ENCODE measurements at regions not wholly inside any gene's neighbourhood (a gene's known extent, or its start where the extent isn't known, plus 50 kb on each side); places are given as distances from the start of the nearest gene placed in this dataset.

DNA sequence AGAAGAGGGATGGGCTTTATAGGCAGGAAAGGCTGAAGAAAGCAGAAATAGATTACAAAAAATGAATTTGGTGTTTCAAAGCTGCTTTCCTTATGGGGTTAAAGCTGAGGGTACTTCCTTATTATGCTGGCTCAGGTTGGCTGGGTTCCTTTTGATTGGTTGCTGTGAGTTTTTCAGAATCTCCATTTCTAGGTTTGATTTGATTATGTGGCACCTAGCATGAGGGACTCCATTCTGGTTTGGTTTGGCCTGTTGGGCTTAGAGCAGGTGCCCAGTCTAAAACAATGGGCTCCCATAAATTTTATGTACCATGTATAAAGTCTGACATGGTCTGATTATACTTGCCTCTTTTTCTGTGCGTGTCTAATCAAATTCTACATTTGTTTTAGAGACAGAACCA lies 362.7 kb downstream of the CXCL12 start:
- CTCF ChIA-PET: no interaction called here
- Mint-ChIP-seq H3K4me1 (no peaks in the 10 kb centered on the region), H3K9me3 (no peaks in the 10 kb centered on the region), H3K27ac (no peak overlapping the region), H3K27me3 (peaks cover 11 to 24% of the 10 kb centered on the region in 2 donors), H3K36me3 (no peaks in the 10 kb centered on the region), H3K4me3 (no peak overlapping the region)
- no peak overlapping the region for H3K27ac ChIP-seq (ENCODE audit: low read length)
- H3K9me3 ChIP-seq: no peaks in the 10 kb centered on the region
- ATAC-seq (replicated peaks in 1 of 4) (no peak), DNase-seq (no peak)
- no peak overlapping the region for H3K4me3 ChIP-seq (ENCODE audit: control insufficient read depth in 1 of 2, extremely low read depth in 1 of 2, low read length in 1 of 2)
- no peaks in the 10 kb centered on the region for H3K36me3 ChIP-seq (ENCODE audit: control insufficient read depth in 2 of 2, extremely low read depth in 1 of 2, insufficient read depth in 1 of 2, low read length in 1 of 2)
- no CpG with 5 or more reads among the region's 1 CpG for WGBS (ENCODE audit: insufficient coverage)
- peaks cover 0 to 12% of the 10 kb centered on the region in 2 experiments for H3K27me3 ChIP-seq (replicated peaks in 1 of 2; ENCODE audit: control insufficient read depth in 2 of 2, extremely low read depth in 1 of 2, insufficient read depth in 2 of 2, low read length in 1 of 2)
- POLR2A ChIA-PET: no interaction called here
- H3K4me1 ChIP-seq (ENCODE audit: control insufficient read depth in 1 of 2, extremely low read depth in 1 of 2, insufficient read depth in 2 of 2, low read length in 2 of 2): no peaks in the 10 kb centered on the region

DNA sequence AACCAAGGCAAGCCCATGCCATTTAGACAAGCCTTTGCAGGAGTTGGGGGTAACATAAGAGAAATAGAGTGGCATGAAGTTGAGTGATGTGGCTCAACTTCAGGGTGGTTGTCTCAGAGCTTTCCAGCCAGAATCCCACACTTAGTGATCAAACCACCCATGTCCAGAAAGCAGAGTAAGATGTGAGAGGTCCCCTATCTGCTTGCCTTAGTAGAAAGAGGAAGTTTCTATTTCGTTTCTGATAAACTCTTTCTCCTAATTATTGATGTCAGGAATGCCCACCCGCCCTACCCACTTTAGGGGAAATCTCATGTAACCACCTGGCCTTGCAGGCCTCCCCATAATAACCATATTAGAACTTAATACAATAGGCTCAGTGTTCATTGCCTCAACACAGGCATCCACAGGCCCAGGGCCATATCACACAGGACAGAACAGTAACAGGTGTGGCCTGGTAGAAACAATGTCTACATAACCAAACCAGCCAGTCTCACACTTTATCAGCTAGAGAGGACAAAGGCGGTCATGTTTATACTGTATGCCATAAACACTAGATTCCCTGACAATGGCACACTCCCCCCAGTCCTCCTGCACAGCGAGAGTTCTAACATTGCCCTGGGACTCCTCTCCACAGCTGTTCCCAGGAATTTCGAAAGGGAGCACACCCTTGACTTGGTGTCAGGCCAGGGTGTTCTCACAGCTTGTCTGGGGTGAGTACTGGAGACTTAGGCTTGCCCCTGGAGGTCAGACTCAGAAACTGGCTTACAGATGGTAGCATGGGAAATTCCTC lies 364.4 kb downstream of the CXCL12 start:
- H3K4me3 Mint-ChIP-seq: no peak overlapping the region
- H3K4me3 ChIP-seq (ENCODE audit: control insufficient read depth in 1 of 2, extremely low read depth in 1 of 2, low read length in 1 of 2): no peak overlapping the region
- H3K27me3 ChIP-seq (replicated peaks in 1 of 2; ENCODE audit: control insufficient read depth in 2 of 2, extremely low read depth in 1 of 2, insufficient read depth in 2 of 2, low read length in 1 of 2): peaks cover 0 to 16% of the 10 kb centered on the region in 2 experiments
- H3K36me3 ChIP-seq (ENCODE audit: control insufficient read depth in 2 of 2, extremely low read depth in 1 of 2, insufficient read depth in 1 of 2, low read length in 1 of 2): no peaks in the 10 kb centered on the region
- H3K27ac ChIP-seq (ENCODE audit: low read length): no peak overlapping the region
- no peaks in the 10 kb centered on the region for H3K4me1 ChIP-seq (ENCODE audit: control insufficient read depth in 1 of 2, extremely low read depth in 1 of 2, insufficient read depth in 2 of 2, low read length in 2 of 2)
- H3K27ac Mint-ChIP-seq: no peak overlapping the region
- H3K9me3 Mint-ChIP-seq: no peaks in the 10 kb centered on the region
- WGBS (ENCODE audit: insufficient coverage): no CpG with 5 or more reads among the region's 5 CpGs
- DNase-seq: no peak
- no peaks in the 10 kb centered on the region for H3K9me3 ChIP-seq
- ChIA-PET CTCF (interaction anchor here in 1 of 2 donors (0.7 kb wide), 1 partner anchor 23 kb away, joined by 3 read pairs; no protein-coding TSS in a partner anchor), POLR2A (no interaction called here)
- no peaks in the 10 kb centered on the region for H3K36me3 Mint-ChIP-seq
- peaks cover 21 to 28% of the 10 kb centered on the region in 2 donors for H3K27me3 Mint-ChIP-seq
- no peak for ATAC-seq (replicated peaks in 1 of 4)
- no peaks in the 10 kb centered on the region for H3K4me1 Mint-ChIP-seq

DNA sequence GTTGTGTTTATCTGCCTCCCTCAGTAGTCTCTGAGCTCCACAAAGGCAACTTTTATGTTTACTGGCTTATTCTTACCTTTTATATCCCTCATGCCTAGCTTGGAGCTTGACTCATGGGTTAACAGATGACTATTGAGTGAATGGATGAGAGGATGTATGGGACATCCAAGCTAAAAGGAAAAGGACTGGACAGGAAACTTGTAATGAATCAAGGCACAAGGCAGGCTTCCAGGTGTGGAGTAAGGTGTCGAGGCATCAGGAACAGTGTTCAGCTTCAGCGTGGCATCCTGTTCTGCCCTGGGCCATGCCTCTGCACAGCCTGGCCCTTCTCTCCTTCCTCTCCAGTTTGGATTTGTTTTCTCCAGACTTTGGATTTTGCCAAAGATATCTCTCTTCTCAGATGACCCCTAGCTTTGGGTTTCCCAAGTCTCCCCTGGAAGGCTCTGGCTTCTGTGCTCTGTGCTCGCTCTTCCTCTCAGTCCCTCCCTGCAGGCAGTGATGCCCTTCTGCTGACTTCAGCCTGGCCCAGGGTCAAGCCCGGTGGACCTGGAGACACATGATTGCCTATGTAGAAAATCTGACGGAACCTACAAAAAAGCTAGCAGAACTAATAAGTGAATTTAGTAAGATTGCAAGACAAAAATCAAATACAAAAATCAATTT lies 367.3 kb downstream of the CXCL12 start:
- Histone ChIP-seq H3K4me3 (ENCODE audit: control insufficient read depth in 1 of 2, extremely low read depth in 1 of 2, low read length in 1 of 2) (no peak overlapping the region), H3K36me3 (ENCODE audit: control insufficient read depth in 2 of 2, extremely low read depth in 1 of 2, insufficient read depth in 1 of 2, low read length in 1 of 2) (no peaks in the 10 kb centered on the region), H3K9me3 (no peaks in the 10 kb centered on the region), H3K4me1 (ENCODE audit: control insufficient read depth in 1 of 2, extremely low read depth in 1 of 2, insufficient read depth in 2 of 2, low read length in 2 of 2) (no peaks in the 10 kb centered on the region), H3K27ac (ENCODE audit: low read length) (no peak overlapping the region), H3K27me3 (replicated peaks in 1 of 2; ENCODE audit: control insufficient read depth in 2 of 2, extremely low read depth in 1 of 2, insufficient read depth in 2 of 2, low read length in 1 of 2) (peaks cover 0 to 14% of the 10 kb centered on the region in 2 experiments)
- WGBS (ENCODE audit: insufficient coverage): no CpG with 5 or more reads among the region's 5 CpGs
- no peaks in the 10 kb centered on the region for H3K4me1 Mint-ChIP-seq
- ATAC-seq (replicated peaks in 1 of 4): no peak
- no peak overlapping the region for H3K4me3 Mint-ChIP-seq
- H3K36me3 Mint-ChIP-seq: no peaks in the 10 kb centered on the region
- ChIA-PET POLR2A (no interaction called here), CTCF (interaction anchor here in 1 of 2 donors (0.6 kb wide), 1 partner anchor 323 kb away, joined by 3 read pairs; no protein-coding TSS in a partner anchor)
- no peak for DNase-seq
- peaks cover 13 to 19% of the 10 kb centered on the region in 2 donors for H3K27me3 Mint-ChIP-seq
- no peaks in the 10 kb centered on the region for H3K9me3 Mint-ChIP-seq
- H3K27ac Mint-ChIP-seq: no peak overlapping the region

DNA sequence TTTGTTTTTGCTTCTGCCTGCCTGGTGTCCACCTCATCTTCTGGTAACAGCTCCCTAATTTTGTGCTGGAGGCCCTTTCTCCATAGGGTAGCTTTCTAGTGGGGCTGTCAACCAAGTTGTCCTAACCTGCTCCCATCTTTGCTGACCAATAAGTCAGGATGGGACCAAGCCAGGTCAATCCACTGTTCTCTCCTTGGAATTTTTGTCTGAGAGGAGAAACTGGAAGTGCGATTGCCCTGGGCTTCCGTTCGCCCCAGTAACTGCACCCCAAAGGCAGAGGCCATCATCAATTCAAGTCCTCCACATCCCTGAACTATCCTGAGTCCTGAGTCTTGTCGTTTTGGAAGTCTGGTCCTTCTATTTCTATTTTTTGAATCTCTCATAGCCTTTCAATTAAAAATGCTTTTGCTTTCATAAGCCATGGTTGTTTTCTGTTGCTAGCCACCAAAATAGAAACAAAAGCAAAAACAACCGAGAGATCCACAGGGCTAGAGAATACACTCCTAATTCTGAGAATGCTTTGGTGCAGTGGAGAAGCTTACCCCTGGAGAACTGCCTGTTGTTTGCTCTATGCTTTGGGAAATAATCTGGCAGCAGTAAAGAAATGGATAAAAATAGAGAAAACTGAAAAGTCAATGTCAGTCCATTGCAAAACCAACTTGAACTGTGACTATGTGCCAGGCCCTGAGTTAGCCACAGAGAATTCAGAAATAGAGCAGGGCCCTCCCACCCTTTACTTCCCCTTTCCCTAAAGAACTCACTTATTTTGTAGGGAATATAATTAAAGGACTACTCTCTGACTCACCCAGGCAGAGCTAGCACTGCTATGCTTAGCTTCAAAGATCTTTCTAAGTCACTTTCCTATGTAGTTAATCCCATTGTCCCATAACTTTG lies 368.1 kb downstream of the CXCL12 start:
- no peaks in the 10 kb centered on the region for H3K4me1 Mint-ChIP-seq
- peaks cover 13 to 17% of the 10 kb centered on the region in 2 donors for H3K27me3 Mint-ChIP-seq

DNA sequence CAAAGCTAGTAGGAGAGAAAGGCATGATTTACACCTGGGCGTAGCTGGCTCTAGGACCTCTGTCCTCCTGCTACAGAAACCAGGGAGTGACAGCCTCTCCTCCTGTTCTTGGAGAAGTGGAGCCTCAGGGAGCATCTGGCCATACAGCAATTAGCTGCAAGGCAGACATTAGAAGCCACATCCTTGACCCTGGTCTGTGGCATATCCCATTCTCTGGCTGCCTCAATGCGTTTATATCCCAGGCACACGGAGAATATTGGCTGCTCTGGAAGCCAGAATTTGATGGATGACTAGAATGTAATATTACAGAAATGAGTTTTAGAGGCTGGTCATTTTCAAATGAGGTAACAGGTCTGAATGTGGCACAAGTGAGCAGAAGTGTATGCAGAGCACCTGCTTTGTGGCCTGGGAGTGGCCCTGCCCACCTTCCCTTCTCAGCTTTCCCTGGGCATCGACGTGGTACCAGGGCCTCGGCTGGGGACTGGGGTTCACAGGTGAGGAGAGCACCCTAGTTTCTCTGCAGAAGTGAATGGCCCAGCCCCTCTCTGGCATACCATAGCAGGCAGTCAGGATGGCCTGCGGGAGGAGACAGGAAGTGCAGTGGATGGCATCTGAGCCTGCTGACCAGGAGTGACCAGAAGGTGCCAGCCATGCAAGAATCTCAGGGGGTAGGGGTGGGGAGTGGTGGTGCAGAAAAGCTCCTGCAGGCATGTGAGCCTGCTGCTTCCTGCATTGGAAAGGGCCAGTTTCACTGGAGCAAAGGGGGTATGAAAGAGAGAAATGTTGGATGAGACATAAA lies 367.2 kb upstream of the ZNF32 start:
- H3K4me1 ChIP-seq (ENCODE audit: control insufficient read depth in 1 of 2, extremely low read depth in 1 of 2, insufficient read depth in 2 of 2, low read length in 2 of 2): no peaks in the 10 kb centered on the region
- no peaks in the 10 kb centered on the region for H3K36me3 ChIP-seq (ENCODE audit: control insufficient read depth in 2 of 2, extremely low read depth in 1 of 2, insufficient read depth in 1 of 2, low read length in 1 of 2)
- H3K9me3 Mint-ChIP-seq: no peaks in the 10 kb centered on the region
- no peak overlapping the region for H3K27ac ChIP-seq (ENCODE audit: low read length)
- peaks cover 0 to 17% of the 10 kb centered on the region in 2 experiments for H3K27me3 ChIP-seq (replicated peaks in 1 of 2; ENCODE audit: control insufficient read depth in 2 of 2, extremely low read depth in 1 of 2, insufficient read depth in 2 of 2, low read length in 1 of 2)
- POLR2A ChIA-PET: no interaction called here
- CTCF ChIA-PET: no interaction called here
- H3K36me3 Mint-ChIP-seq: no peaks in the 10 kb centered on the region
- WGBS (ENCODE audit: insufficient coverage): 97% methylated on average over 4 of the region's 7 CpGs
- H3K27ac Mint-ChIP-seq: no peak overlapping the region
- H3K4me1 Mint-ChIP-seq: no peaks in the 10 kb centered on the region
- ATAC-seq (replicated peaks in 1 of 4): no peak
- no peak for DNase-seq
- peaks cover 13 to 17% of the 10 kb centered on the region in 2 donors for H3K27me3 Mint-ChIP-seq
- no peaks in the 10 kb centered on the region for H3K9me3 ChIP-seq
- no peak overlapping the region for H3K4me3 Mint-ChIP-seq
- no peak overlapping the region for H3K4me3 ChIP-seq (ENCODE audit: control insufficient read depth in 1 of 2, extremely low read depth in 1 of 2, low read length in 1 of 2)

More for the DNA sequence above, 368.1 kb downstream of the CXCL12 start:
- Mint-ChIP-seq H3K36me3 (no peaks in the 10 kb centered on the region), H3K27ac (no peak overlapping the region), H3K9me3 (no peaks in the 10 kb centered on the region), H3K4me3 (no peak overlapping the region)
- no peaks in the 10 kb centered on the region for H3K9me3 ChIP-seq
- POLR2A ChIA-PET: no interaction called here
- no peak for DNase-seq
- H3K4me3 ChIP-seq (ENCODE audit: control insufficient read depth in 1 of 2, extremely low read depth in 1 of 2, low read length in 1 of 2): no peak overlapping the region
- no peak for ATAC-seq (replicated peaks in 1 of 4)
- peaks cover 0 to 17% of the 10 kb centered on the region in 2 experiments for H3K27me3 ChIP-seq (replicated peaks in 1 of 2; ENCODE audit: control insufficient read depth in 2 of 2, extremely low read depth in 1 of 2, insufficient read depth in 2 of 2, low read length in 1 of 2)
- no peak overlapping the region for H3K27ac ChIP-seq (ENCODE audit: low read length)
- H3K4me1 ChIP-seq (ENCODE audit: control insufficient read depth in 1 of 2, extremely low read depth in 1 of 2, insufficient read depth in 2 of 2, low read length in 2 of 2): no peaks in the 10 kb centered on the region
- no peaks in the 10 kb centered on the region for H3K36me3 ChIP-seq (ENCODE audit: control insufficient read depth in 2 of 2, extremely low read depth in 1 of 2, insufficient read depth in 1 of 2, low read length in 1 of 2)
- CTCF ChIA-PET: no interaction called here
- no CpG with 5 or more reads among the region's 5 CpGs for WGBS (ENCODE audit: insufficient coverage)
